HG02884 (cell line): ENCODE measurements at regions not wholly inside any gene's neighbourhood (a gene's known extent, or its start where the extent isn't known, plus 50 kb on each side); places are given as distances from the start of the nearest gene placed in this dataset.

Source experiments
- ATAC-seq: cut with Tn5 transposase; IDR thresholded peaks from one replicate; pipeline ENCODE4 v1.9.1; 2021; ENCODE audit warnings: mild to moderate bottlenecking, moderate library complexity; ENCODE audit not compliant: unreplicated experiment

DNA sequence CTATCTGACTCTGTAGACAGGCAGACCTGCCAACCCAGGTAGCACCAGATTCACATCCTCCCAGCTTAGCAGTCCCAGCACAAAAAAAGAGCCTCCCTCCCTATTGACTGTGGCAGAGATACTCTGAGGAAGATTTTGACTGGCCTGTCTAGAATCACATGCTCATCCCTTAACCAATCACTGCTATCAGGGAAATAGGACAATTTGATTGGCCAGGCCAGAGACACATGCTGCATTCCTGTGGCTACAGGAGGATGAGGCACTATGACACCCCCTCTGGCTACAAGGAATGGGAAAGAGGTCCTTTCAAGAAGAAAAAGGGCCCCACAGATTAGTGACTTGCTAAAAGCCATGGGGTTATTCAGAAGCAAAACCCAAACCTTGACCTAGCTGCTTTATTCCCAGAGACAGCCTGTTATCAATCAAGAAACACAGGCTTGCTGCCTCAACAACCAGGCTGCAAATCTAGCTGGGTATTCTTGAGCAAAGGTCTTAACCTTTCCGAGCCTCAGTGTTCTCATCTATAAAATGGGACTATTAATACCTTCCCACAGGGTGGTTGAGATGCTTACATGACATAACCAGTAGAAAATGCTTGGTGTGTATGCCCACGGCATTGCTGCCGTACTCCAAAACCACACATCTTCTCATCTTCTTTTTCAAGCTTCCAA lies 147.6 kb downstream of the BCOR start:
- no peak for ATAC-seq

DNA sequence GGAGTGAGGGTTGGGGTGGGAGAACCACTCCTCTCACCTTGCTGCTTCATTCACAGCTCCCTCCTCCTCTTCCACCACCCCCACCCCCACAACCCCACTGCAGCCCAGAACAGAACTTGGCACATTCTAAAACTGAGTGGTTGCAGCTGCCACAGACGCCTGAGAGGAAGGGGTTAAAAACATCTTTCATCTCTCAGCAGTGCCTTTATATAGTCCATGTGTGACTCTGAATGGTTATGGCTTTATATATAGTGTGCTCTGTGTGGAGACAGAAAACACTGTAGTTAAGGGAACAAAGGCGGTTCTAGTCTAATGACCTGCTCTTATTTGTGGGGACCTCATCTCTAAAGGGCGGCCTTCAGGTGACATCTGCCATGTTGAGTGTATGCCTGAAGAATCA lies 144.8 kb downstream of the BCOR start:
- ATAC-seq, result no peak

- no peak for ATAC-seq
Observed at GRCh38 chrX:39953879-39954278, 143.9 kb downstream of the BCOR start.

DNA sequence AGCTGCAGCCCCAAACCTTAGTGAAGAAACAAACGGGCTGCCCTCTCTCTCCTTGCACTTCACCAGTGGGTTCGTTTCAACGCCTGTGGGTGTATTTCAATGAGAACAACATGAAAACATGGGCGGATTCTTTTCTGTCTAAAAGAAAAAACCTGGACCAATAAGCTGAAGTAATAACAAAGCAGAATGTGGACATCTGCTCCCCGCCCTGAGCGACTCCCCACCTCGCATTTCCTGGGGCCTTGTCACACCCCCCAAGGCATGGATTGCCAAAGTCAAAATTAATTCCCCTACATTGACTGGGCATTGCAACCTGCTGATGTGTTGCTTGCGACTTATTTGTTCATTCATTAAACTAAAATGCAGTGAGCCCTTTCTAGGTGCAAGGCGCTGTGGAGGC lies 142.9 kb downstream of the BCOR start:
- ATAC-seq, result no peak

GRCh38 chrX:39955625-39956024 lies 142.1 kb downstream of the BCOR start:
- no peak for ATAC-seq

DNA sequence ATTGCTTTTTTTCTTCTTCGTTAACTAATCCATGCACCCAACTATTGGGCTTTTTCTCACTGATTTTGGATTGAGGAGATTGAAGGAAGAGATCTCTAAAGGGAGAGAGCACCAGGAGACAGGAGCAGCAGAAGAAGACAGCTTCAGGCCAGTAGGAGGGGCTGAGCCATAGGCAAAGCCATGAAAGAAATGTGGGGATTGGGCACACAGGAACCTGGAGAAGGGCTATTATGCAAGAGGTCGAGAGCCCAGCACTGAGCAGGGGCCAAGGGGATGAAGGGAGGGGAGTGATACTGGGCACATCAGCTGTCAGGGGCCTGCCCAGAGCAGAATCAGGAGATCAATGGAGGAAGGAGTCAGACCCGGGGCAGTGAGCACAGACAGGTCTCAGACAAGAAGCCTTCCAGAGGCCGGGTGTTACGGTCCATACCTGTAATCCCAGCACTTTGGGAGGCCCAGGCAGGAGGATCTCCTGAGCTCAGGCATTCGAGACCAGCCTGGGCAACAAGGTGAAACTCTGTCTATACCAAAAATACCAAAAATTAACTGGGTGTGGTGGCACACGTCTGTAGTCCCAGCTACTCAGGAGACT lies 140.9 kb downstream of the BCOR start:
- no peak for ATAC-seq

DNA sequence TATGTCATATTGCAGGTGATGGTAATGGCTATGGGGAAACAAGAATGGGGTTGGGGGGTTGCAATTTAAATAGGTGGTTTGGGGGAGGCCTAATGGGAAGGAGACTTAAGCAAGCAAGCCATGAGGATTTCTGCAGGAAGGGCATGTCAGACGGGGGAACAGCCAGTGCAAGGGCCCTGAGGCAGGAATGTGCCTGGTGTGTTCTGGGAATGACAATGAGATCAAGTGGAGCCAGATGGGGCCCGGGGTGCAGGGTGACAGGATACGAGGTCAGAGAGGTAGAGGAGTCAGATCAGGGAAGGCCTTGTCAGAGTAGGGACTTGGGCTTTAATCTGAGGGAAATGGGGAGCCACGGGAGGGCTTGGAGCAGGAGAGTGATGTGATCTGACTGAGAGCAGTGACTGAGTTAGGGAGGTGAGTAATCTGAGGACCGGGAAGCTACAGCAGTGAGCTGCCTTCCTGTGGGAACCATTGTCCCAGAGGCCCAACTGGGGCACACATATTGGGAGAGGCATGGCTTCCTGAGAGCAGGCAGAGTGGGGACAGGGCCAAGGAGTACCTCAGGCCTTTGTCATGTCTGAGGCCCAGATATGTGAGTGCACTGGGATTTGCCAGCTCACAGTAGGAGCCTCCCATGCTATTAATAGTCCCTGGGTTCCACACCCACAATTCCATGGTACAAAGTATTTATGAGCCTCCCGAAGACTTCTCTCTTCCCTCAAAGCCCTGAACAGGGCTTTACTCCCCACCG lies 139.8 kb downstream of the BCOR start:
- ATAC-seq, result no peak

GRCh38 chrX:39958850-39959249 lies 138.9 kb downstream of the BCOR start:
- no peak for ATAC-seq

GRCh38 chrX:39960219-39960618 lies 137.5 kb downstream of the BCOR start:
- ATAC-seq, result no peak

DNA sequence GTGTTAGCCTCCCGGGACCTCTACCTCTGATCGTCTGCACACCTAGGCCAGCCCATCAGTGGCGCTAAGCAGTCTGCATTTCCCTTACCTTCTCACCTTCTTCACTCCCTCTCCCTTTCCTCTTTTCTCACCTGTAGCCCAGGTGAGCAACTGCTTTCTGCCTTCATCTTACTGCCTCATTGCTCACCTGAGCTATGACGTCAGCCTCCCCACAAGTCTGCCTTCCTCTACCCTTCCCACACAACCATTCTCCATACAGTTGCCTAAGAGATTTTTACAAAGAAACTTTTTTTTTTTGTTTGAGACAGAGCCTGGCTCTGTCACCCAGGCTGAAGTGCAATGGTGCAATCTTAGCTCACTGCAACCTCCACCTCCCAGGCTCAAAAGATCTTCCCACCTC lies 136.3 kb downstream of the BCOR start:
- no peak for ATAC-seq

GRCh38 chrX:39965051-39965573 lies 132.6 kb downstream of the BCOR start:
- ATAC-seq, result no peak

GRCh38 chrX:39966176-39966575 lies 131.6 kb downstream of the BCOR start:
- ATAC-seq, result no peak

DNA sequence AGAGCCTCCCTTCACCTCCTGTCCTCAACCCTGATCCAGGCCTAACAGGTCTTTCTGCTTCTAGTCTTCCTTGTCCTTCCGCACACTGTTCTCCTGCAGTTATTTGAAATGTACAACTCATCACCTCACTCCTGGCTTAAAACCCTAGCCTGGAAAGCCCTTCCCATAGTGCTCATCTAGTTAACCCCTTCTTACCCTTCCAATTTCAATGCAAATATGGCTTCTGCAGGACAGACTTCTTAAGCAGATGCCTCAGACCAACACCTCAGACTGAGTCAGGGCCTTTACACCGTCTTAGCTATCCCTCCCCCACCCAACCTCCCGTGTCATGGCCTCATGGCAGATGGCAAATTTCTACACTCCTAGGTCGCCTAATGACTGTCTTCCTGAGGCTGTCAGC lies 130.4 kb downstream of the BCOR start:
- ATAC-seq, result no peak

- ATAC-seq, result no peak
Observed at GRCh38 chrX:39969099-39969818, 128.5 kb downstream of the BCOR start.

GRCh38 chrX:39969819-39970504 lies 127.8 kb downstream of the BCOR start:
- ATAC-seq, result no peak

GRCh38 chrX:39971760-39972159 lies 126.0 kb downstream of the BCOR start:
- ATAC-seq, result no peak

GRCh38 chrX:39972340-39972739 lies 125.4 kb downstream of the BCOR start:
- no peak for ATAC-seq

- ATAC-seq, result no peak
Observed at GRCh38 chrX:39973810-39974209, 123.9 kb downstream of the BCOR start.

DNA sequence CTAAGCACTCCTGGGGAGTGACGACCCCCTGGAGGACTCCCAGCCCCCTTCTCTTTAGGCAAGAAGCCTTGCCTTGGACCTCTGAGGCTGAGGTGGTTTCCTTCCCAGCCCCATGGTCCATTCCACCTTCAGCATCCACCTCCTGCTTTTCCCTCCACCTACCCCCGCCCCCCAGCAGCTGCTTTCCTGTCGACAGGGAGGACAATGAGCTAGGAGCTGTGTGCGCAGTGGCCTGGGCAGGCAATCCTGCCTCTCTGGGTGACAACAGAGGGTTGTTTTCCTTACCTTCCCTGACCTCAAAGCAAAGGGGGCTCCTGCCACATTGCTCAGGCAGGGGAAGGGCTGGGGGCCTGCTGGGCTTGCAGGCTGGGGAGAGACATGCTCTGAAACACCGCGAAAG lies 123.5 kb downstream of the BCOR start:
- ATAC-seq, result no peak

DNA sequence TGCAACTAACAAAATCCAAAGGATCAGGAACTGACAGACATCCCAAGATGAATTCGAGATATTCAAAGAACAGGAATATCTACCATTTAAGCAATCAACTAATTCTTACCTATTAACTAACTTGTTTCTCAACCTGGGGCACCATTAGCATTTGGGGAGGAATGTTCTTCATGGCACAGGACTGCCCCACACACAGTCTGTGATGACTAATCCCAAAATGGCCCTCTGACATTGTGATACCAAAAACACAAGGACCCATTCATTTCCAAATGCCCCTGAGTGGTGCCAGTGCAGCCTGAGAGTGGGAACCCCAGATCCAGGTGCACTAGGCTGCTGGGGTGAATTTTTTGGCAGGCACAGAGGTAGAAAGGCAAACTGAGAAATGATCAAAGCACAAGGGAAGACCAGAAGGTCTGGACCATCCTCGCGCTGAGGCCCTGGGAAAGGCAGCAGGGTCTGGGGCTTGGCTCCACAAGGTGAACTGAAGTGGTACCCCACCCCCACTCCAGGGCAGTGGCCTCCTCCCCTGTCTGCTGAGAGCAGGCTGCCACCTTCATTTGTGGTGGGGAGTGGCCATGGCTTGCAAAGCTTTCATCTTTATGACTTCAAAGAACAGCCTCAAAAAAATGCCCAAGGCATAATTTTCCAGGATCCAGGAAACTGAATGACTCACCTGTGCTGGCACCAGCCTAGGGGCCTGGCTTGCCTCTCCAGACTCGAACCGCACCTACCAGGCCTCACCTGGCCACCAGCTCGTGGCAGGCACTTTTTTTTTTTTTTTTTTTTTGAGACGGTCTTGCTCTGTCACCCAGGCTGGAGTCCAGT lies 122.4 kb downstream of the BCOR start:
- ATAC-seq, result no peak
